ENCODE measurements at regions not wholly inside any gene's neighbourhood (a gene's known extent, or its start where the extent isn't known, plus 50 kb on each side); places are given as distances from the start of the nearest gene placed in this dataset.

DNA sequence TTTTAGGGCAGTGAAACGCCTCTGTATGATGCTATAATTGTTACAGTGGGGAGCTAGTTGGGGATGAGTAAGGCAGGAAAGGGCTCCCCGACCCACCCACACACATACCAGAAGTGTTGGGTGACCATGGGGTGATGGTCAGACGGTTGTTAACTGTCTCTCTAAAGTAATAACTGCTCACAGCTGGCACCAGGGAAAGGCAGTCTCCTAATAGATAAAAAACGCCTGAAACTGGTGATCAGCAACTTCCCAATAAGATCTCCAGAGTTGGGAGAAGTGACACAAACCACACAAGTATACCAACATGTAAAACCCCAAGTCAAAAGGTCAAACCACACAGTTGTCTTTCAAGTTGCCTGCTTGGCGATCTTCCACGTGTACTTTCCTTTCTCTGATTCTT lies 346.5 kb upstream of the CNTN4 start:
- TF ChIP-seq, protein P1, sequence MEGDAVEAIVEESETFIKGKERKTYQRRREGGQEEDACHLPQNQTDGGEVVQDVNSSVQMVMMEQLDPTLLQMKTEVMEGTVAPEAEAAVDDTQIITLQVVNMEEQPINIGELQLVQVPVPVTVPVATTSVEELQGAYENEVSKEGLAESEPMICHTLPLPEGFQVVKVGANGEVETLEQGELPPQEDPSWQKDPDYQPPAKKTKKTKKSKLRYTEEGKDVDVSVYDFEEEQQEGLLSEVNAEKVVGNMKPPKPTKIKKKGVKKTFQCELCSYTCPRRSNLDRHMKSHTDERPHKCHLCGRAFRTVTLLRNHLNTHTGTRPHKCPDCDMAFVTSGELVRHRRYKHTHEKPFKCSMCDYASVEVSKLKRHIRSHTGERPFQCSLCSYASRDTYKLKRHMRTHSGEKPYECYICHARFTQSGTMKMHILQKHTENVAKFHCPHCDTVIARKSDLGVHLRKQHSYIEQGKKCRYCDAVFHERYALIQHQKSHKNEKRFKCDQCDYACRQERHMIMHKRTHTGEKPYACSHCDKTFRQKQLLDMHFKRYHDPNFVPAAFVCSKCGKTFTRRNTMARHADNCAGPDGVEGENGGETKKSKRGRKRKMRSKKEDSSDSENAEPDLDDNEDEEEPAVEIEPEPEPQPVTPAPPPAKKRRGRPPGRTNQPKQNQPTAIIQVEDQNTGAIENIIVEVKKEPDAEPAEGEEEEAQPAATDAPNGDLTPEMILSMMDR (IDR thresholded peaks at IDR 0.05; ENCODE audit: insufficient read depth in 1 of 2, low read depth in 1 of 2, low read length in 1 of 2, severe bottlenecking in 1 of 2, unreplicated experiment in 1 of 2) = no peak
- POLR2A ChIA-PET = no interaction called here

DNA sequence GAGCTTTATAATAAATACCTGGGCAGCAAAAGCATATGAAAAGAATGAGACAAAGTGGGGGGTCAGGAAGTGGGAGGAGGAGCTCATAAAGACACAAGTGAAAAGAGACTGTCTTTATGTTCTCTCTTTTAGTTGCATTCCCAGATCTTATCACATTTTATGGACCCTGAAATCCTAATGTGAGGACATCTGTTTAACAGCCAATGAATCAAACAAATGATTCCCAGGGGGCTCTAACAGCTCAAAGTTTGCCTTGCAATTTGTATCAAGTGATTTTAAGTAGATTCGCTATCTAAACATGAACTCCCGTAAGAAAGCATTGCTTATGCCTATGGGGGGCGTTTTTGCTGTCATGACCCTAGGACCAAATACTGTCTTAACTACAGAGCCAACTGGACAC lies 332.3 kb upstream of the CNTN4 start:
- H3K27me3 Mint-ChIP-seq (ENCODE audit: insufficient read depth, unreplicated experiment) = peaks cover 5% of the 10 kb centered on the region
- H3K9me3 Mint-ChIP-seq (ENCODE audit: unreplicated experiment) = no peaks in the 10 kb centered on the region
- no peak overlapping the region for H3K4me3 Mint-ChIP-seq (ENCODE audit: unreplicated experiment)
- no peaks in the 10 kb centered on the region for H3K36me3 Mint-ChIP-seq (ENCODE audit: insufficient read depth, unreplicated experiment)
- H3K4me1 ChIP-seq = no peaks in the 10 kb centered on the region
- no peak overlapping the region for H3K4me3 ChIP-seq (ENCODE audit: low read depth, low read length)
- H3K9me3 ChIP-seq = no peaks in the 10 kb centered on the region
- no peaks in the 10 kb centered on the region; the same call in 1 of the 2 replicates for H3K27me3 ChIP-seq (replicated peaks; ENCODE audit: control insufficient read depth, insufficient read depth, low read length)
- intact Hi-C loops (cut with micrococcal nuclease; ENCODE audit: unreplicated experiment) = no loop called here
- TF ChIP-seq, protein P1 (IDR thresholded peaks at IDR 0.05; ENCODE audit: insufficient read depth in 1 of 2, low read depth in 1 of 2, low read length in 1 of 2, severe bottlenecking in 1 of 2, unreplicated experiment in 1 of 2) = no peak
- H3K4me1 Mint-ChIP-seq (ENCODE audit: low read depth, unreplicated experiment) = no peaks in the 10 kb centered on the region
- POLR2A ChIA-PET = no interaction called here
- CTCF ChIA-PET = no interaction called here
- DNase-seq = no peak
- no TSS peak for BruUV-seq (replicated peaks)
- H3K27ac Mint-ChIP-seq (ENCODE audit: unreplicated experiment) = no peak overlapping the region
- no peaks in the 10 kb centered on the region for H3K36me3 ChIP-seq (ENCODE audit: control insufficient read depth, insufficient read depth, low read length)

More for the DNA sequence above, 346.5 kb upstream of the CNTN4 start:
- no peak for DNase-seq
- CTCF ChIA-PET = no interaction called here
- Histone ChIP-seq H3K27me3 (replicated peaks; ENCODE audit: control insufficient read depth, insufficient read depth, low read length) (no peaks in the 10 kb centered on the region), H3K4me1 (no peaks in the 10 kb centered on the region), H3K36me3 (ENCODE audit: control insufficient read depth, insufficient read depth, low read length) (no peaks in the 10 kb centered on the region), H3K4me3 (ENCODE audit: low read depth, low read length) (no peak overlapping the region), H3K9me3 (no peaks in the 10 kb centered on the region)
- Mint-ChIP-seq H3K36me3 (ENCODE audit: insufficient read depth, unreplicated experiment) (no peaks in the 10 kb centered on the region), H3K27me3 (ENCODE audit: insufficient read depth, unreplicated experiment) (peaks cover 3% of the 10 kb centered on the region), H3K4me3 (ENCODE audit: unreplicated experiment) (no peak overlapping the region), H3K27ac (ENCODE audit: unreplicated experiment) (no peak overlapping the region), H3K9me3 (ENCODE audit: unreplicated experiment) (peaks cover 7% of the 10 kb centered on the region), H3K4me1 (ENCODE audit: low read depth, unreplicated experiment) (no peaks in the 10 kb centered on the region)
- no TSS peak for BruUV-seq (replicated peaks)
- intact Hi-C loops (cut with micrococcal nuclease; ENCODE audit: unreplicated experiment) = no loop called here

DNA sequence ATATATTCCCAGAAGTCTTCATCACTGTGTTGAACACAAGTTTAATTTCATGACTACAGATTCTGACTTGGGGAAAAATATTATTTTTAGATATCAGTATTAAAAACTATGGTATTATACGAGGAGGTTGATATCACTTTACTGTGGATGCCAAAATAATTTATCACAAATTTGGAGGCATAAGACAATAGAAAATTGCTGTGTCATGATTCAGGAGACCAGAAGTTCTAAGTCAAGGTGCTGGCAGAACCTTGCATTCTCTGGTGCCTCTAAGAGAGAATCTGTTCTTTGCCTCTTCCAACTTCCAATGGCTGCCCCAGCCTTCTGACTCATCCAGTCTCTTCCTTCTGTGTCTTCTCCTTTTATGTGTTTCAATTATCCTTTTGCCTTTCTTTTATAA lies 325.0 kb upstream of the CNTN4 start:
- DNase-seq = no peak
- Mint-ChIP-seq H3K4me1 (ENCODE audit: low read depth, unreplicated experiment) (no peaks in the 10 kb centered on the region), H3K27me3 (ENCODE audit: insufficient read depth, unreplicated experiment) (peaks cover 1% of the 10 kb centered on the region), H3K4me3 (ENCODE audit: unreplicated experiment) (no peak overlapping the region), H3K27ac (ENCODE audit: unreplicated experiment) (no peak overlapping the region), H3K36me3 (ENCODE audit: insufficient read depth, unreplicated experiment) (no peaks in the 10 kb centered on the region), H3K9me3 (ENCODE audit: unreplicated experiment) (no peaks in the 10 kb centered on the region)
- CTCF ChIA-PET = no interaction called here
- Histone ChIP-seq H3K36me3 (ENCODE audit: control insufficient read depth, insufficient read depth, low read length) (no peaks in the 10 kb centered on the region), H3K27me3 (replicated peaks; ENCODE audit: control insufficient read depth, insufficient read depth, low read length) (no peaks in the 10 kb centered on the region), H3K4me3 (ENCODE audit: low read depth, low read length) (no peak overlapping the region), H3K9me3 (no peaks in the 10 kb centered on the region), H3K4me1 (no peaks in the 10 kb centered on the region)
- intact Hi-C loops (cut with micrococcal nuclease; ENCODE audit: unreplicated experiment) = no loop called here
- TF ChIP-seq, protein P1 (IDR thresholded peaks at IDR 0.05; ENCODE audit: insufficient read depth in 1 of 2, low read depth in 1 of 2, low read length in 1 of 2, severe bottlenecking in 1 of 2, unreplicated experiment in 1 of 2) = no peak
- POLR2A ChIA-PET = no interaction called here
- no TSS peak for BruUV-seq (replicated peaks)
